ENCODE measurements at regions not wholly inside any gene's neighbourhood (a gene's known extent, or its start where the extent isn't known, plus 50 kb on each side); places are given as distances from the start of the nearest gene placed in this dataset.

DNA sequence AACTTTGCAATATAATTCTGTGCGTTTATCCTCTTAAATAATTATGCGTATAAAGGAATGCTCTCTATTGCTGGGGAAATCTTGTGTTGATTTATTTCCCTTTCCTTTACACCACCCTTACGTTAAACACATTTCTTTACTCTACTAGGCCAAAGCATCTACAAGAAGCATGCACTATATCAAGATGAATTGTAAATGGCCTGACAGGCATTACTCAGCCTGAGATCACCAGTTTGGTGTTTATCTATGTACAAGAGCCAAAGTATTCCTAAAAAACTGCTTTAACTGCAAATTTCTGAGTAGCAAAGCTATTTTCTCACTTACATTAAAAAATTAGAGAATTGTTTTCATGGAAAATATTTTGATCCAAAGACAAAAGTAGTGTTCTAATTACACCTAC is 114.8 kb downstream of the TYW3 start:
- TF ChIP-seq, protein P1, sequence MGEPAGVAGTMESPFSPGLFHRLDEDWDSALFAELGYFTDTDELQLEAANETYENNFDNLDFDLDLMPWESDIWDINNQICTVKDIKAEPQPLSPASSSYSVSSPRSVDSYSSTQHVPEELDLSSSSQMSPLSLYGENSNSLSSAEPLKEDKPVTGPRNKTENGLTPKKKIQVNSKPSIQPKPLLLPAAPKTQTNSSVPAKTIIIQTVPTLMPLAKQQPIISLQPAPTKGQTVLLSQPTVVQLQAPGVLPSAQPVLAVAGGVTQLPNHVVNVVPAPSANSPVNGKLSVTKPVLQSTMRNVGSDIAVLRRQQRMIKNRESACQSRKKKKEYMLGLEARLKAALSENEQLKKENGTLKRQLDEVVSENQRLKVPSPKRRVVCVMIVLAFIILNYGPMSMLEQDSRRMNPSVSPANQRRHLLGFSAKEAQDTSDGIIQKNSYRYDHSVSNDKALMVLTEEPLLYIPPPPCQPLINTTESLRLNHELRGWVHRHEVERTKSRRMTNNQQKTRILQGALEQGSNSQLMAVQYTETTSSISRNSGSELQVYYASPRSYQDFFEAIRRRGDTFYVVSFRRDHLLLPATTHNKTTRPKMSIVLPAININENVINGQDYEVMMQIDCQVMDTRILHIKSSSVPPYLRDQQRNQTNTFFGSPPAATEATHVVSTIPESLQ (CRISPR knock-in tag; IDR thresholded peaks at IDR 0.05) = no peak
- TF ChIP-seq, protein P2, sequence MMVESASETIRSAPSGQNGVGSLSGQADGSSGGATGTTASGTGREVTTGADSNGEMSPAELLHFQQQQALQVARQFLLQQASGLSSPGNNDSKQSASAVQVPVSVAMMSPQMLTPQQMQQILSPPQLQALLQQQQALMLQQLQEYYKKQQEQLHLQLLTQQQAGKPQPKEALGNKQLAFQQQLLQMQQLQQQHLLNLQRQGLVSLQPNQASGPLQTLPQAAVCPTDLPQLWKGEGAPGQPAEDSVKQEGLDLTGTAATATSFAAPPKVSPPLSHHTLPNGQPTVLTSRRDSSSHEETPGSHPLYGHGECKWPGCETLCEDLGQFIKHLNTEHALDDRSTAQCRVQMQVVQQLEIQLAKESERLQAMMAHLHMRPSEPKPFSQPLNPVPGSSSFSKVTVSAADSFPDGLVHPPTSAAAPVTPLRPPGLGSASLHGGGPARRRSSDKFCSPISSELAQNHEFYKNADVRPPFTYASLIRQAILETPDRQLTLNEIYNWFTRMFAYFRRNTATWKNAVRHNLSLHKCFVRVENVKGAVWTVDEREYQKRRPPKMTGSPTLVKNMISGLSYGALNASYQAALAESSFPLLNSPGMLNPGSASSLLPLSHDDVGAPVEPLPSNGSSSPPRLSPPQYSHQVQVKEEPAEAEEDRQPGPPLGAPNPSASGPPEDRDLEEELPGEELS (CRISPR knock-in tag; IDR thresholded peaks at IDR 0.05) = no peak
- TF ChIP-seq, protein P3, sequence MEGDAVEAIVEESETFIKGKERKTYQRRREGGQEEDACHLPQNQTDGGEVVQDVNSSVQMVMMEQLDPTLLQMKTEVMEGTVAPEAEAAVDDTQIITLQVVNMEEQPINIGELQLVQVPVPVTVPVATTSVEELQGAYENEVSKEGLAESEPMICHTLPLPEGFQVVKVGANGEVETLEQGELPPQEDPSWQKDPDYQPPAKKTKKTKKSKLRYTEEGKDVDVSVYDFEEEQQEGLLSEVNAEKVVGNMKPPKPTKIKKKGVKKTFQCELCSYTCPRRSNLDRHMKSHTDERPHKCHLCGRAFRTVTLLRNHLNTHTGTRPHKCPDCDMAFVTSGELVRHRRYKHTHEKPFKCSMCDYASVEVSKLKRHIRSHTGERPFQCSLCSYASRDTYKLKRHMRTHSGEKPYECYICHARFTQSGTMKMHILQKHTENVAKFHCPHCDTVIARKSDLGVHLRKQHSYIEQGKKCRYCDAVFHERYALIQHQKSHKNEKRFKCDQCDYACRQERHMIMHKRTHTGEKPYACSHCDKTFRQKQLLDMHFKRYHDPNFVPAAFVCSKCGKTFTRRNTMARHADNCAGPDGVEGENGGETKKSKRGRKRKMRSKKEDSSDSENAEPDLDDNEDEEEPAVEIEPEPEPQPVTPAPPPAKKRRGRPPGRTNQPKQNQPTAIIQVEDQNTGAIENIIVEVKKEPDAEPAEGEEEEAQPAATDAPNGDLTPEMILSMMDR (IDR thresholded peaks at IDR 0.05) = no peak
- TF ChIP-seq CREB1 (CRISPR knock-in tag; IDR thresholded peaks at IDR 0.05) (no peak), ZNF263 (CRISPR knock-in tag; IDR thresholded peaks at IDR 0.05; ENCODE audit: low read depth) (no peak)

Data from WTC11 (cell line).